ENCODE measurements at regions not wholly inside any gene's neighbourhood (a gene's known extent, or its start where the extent isn't known, plus 50 kb on each side); places are given as distances from the start of the nearest gene placed in this dataset.

DNA sequence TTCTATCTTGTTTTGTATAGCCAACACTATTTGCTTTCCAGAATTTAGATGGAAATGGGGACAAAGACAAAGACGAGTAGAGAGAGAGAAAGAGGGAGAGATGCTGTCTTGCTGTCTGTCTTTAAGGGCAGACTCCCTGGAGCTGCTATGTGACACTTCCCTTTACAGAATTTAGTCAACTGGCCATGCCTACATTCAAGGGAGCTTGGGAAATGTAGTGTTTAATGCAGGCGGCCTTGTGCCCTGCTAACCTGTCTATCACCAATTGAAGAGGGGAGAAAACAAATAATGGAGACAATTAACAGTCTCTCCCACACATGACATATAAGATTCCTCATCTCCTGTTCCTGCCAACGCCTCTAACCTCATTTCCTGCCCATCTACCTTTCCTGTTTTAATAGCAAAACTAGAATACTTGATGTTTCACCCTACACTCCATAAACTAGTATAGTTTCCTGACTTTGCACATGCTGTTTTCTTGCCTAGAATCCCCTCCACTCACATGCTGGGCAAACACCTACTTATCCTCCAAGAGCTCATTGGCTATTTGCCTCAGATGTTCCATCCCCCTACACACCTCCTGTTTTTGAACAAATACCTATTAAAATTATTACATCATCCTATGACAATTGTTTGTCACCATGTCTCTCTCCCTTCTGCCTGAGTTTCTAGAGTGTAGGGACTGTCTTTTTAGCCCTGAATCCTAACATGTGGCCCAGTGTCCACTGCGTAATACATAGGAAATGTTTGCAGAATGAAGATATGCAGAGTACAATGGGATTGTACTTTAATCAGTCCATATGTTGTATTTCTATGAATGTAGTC, 117.2 kb downstream of the SLC25A24 start:
- Histone ChIP-seq H3K4me1 (ENCODE audit: control insufficient read depth in 2 of 2, insufficient read depth in 2 of 2, low read length in 1 of 2) (no peaks in the 10 kb centered on the region), H3K27ac (ENCODE audit: low read depth in 2 of 2, low read length in 1 of 2) (no peak overlapping the region), H3K27me3 (ENCODE audit: control insufficient read depth in 1 of 2, insufficient read depth in 2 of 2, low read length in 2 of 2) (peaks cover 0 to 3% of the 10 kb centered on the region in 2 donors), H3K4me3 (ENCODE audit: low read depth in 1 of 2, low read length in 2 of 2) (no peak overlapping the region), H3K36me3 (ENCODE audit: control insufficient read depth in 2 of 2, insufficient read depth in 2 of 2, low read length in 1 of 2) (no peaks in the 10 kb centered on the region), H3K9me3 (ENCODE audit: control insufficient read depth in 2 of 2, insufficient read depth in 1 of 2, low read depth in 1 of 2, low read length in 1 of 2) (peaks cover 0 to 2% of the 10 kb centered on the region in 2 donors)
- WGBS, 2 donors = 62 to 77% methylated on average over 4 of the region's 4 CpGs

DNA sequence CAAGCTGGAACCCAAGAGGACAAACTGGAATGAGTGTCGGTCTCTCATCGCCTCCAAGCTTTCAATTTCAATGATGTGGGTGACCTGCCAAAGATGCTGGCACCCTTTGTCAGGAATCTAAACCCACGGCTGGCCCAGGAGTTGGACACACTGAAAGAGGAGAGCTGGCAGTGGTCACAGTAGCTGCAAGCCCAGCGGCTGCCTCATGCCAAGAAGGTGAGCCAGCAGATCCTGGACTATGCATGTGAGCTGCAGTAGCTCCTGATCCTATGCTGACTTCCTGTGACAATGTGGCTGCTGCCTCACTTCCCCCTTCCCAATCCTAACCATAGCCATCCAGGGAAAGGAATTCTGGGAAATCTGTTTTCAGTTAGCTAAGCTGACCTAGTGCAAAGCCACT, 117.0 kb upstream of the VAV3 start:
- no peaks in the 10 kb centered on the region for H3K4me1 ChIP-seq (ENCODE audit: control insufficient read depth in 2 of 2, insufficient read depth in 2 of 2, low read length in 1 of 2)
- H3K27me3 ChIP-seq (ENCODE audit: control insufficient read depth in 1 of 2, insufficient read depth in 2 of 2, low read length in 2 of 2) = peaks cover 0 to 3% of the 10 kb centered on the region in 2 donors
- WGBS, 2 donors = 71 to 78% methylated on average over 4 of the region's 4 CpGs
- no peak overlapping the region for H3K27ac ChIP-seq (ENCODE audit: low read depth in 2 of 2, low read length in 1 of 2)
- H3K9me3 ChIP-seq (ENCODE audit: control insufficient read depth in 2 of 2, insufficient read depth in 1 of 2, low read depth in 1 of 2, low read length in 1 of 2) = peaks cover 0 to 2% of the 10 kb centered on the region in 2 donors
- H3K4me3 ChIP-seq (ENCODE audit: low read depth in 1 of 2, low read length in 2 of 2) = no peak overlapping the region
- no peaks in the 10 kb centered on the region for H3K36me3 ChIP-seq (ENCODE audit: control insufficient read depth in 2 of 2, insufficient read depth in 2 of 2, low read length in 1 of 2)

GRCh38 chr1:108080448-108080847, 115.5 kb upstream of the VAV3 start:
- Histone ChIP-seq H3K4me3 (ENCODE audit: low read depth in 1 of 2, low read length in 2 of 2) (no peak overlapping the region), H3K4me1 (ENCODE audit: control insufficient read depth in 2 of 2, insufficient read depth in 2 of 2, low read length in 1 of 2) (no peaks in the 10 kb centered on the region), H3K9me3 (ENCODE audit: control insufficient read depth in 2 of 2, insufficient read depth in 1 of 2, low read depth in 1 of 2, low read length in 1 of 2) (peaks cover 0 to 2% of the 10 kb centered on the region in 2 donors), H3K36me3 (ENCODE audit: control insufficient read depth in 2 of 2, insufficient read depth in 2 of 2, low read length in 1 of 2) (no peaks in the 10 kb centered on the region), H3K27me3 (ENCODE audit: control insufficient read depth in 1 of 2, insufficient read depth in 2 of 2, low read length in 2 of 2) (peaks cover 0 to 3% of the 10 kb centered on the region in 2 donors), H3K27ac (ENCODE audit: low read depth in 2 of 2, low read length in 1 of 2) (no peak overlapping the region)

GRCh38 chr1:108079440-108080025, 114.6 kb upstream of the VAV3 start:
- WGBS, 2 donors = 43 to 56% methylated on average over 6 of the region's 6 CpGs

GRCh38 chr1:108077991-108078390, 113.0 kb upstream of the VAV3 start:
- H3K4me1 ChIP-seq (ENCODE audit: control insufficient read depth in 2 of 2, insufficient read depth in 2 of 2, low read length in 1 of 2) = no peaks in the 10 kb centered on the region
- H3K27me3 ChIP-seq (ENCODE audit: control insufficient read depth in 1 of 2, insufficient read depth in 2 of 2, low read length in 2 of 2) = peaks cover 0 to 3% of the 10 kb centered on the region in 2 donors
- no peaks in the 10 kb centered on the region for H3K36me3 ChIP-seq (ENCODE audit: control insufficient read depth in 2 of 2, insufficient read depth in 2 of 2, low read length in 1 of 2)
- no peak overlapping the region for H3K4me3 ChIP-seq (ENCODE audit: low read depth in 1 of 2, low read length in 2 of 2)
- peaks cover 0 to 2% of the 10 kb centered on the region in 2 donors for H3K9me3 ChIP-seq (ENCODE audit: control insufficient read depth in 2 of 2, insufficient read depth in 1 of 2, low read depth in 1 of 2, low read length in 1 of 2)
- 54 to 69% methylated on average over 2 of the region's 2 CpGs for WGBS, 2 donors
- no peak overlapping the region for H3K27ac ChIP-seq (ENCODE audit: low read depth in 2 of 2, low read length in 1 of 2)

More at GRCh38 chr1:108079440-108080025, 114.6 kb upstream of the VAV3 start:
- no peak overlapping the region for H3K4me3 ChIP-seq (ENCODE audit: low read depth in 1 of 2, low read length in 2 of 2)
- H3K27ac ChIP-seq (ENCODE audit: low read depth in 2 of 2, low read length in 1 of 2) = no peak overlapping the region
- H3K9me3 ChIP-seq (ENCODE audit: control insufficient read depth in 2 of 2, insufficient read depth in 1 of 2, low read depth in 1 of 2, low read length in 1 of 2) = peaks cover 0 to 2% of the 10 kb centered on the region in 2 donors
- H3K4me1 ChIP-seq (ENCODE audit: control insufficient read depth in 2 of 2, insufficient read depth in 2 of 2, low read length in 1 of 2) = no peaks in the 10 kb centered on the region
- H3K36me3 ChIP-seq (ENCODE audit: control insufficient read depth in 2 of 2, insufficient read depth in 2 of 2, low read length in 1 of 2) = no peaks in the 10 kb centered on the region
- peaks cover 0 to 3% of the 10 kb centered on the region in 2 donors for H3K27me3 ChIP-seq (ENCODE audit: control insufficient read depth in 1 of 2, insufficient read depth in 2 of 2, low read length in 2 of 2)

DNA sequence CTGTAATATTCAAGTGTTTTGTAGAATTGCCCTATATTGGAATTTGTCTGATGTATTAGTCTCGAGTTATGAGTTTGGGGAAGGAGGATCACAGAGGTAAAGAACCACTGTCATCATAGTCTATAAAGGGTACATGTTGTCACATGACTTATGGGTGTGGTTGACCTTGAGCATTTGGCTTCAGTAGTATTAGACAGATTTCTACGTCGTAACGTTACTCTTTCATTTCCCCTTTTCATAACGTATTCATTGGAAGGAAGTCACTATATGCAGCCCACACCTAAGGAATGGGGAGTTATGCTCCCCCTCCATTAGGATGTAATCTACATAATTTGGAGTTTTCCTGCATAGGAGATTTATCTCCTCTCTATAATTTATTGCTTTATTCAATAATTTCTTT, 110.1 kb upstream of the VAV3 start:
- H3K4me3 ChIP-seq (ENCODE audit: low read depth in 1 of 2, low read length in 2 of 2) = no peak overlapping the region
- no peaks in the 10 kb centered on the region for H3K36me3 ChIP-seq (ENCODE audit: control insufficient read depth in 2 of 2, insufficient read depth in 2 of 2, low read length in 1 of 2)
- 46 to 48% methylated on average over 5 of the region's 5 CpGs for WGBS, 2 donors
- no peaks in the 10 kb centered on the region for H3K27me3 ChIP-seq (ENCODE audit: control insufficient read depth in 1 of 2, insufficient read depth in 2 of 2, low read length in 2 of 2)
- H3K27ac ChIP-seq (ENCODE audit: low read depth in 2 of 2, low read length in 1 of 2) = no peak overlapping the region
- peaks cover 0 to 2% of the 10 kb centered on the region in 2 donors for H3K9me3 ChIP-seq (ENCODE audit: control insufficient read depth in 2 of 2, insufficient read depth in 1 of 2, low read depth in 1 of 2, low read length in 1 of 2)
- H3K4me1 ChIP-seq (ENCODE audit: control insufficient read depth in 2 of 2, insufficient read depth in 2 of 2, low read length in 1 of 2) = no peaks in the 10 kb centered on the region

GRCh38 chr1:108072776-108073175, 107.8 kb upstream of the VAV3 start:
- no peaks in the 10 kb centered on the region for H3K27me3 ChIP-seq (ENCODE audit: control insufficient read depth in 1 of 2, insufficient read depth in 2 of 2, low read length in 2 of 2)
- no peaks in the 10 kb centered on the region for H3K9me3 ChIP-seq (ENCODE audit: control insufficient read depth in 2 of 2, insufficient read depth in 1 of 2, low read depth in 1 of 2, low read length in 1 of 2)
- WGBS, 2 donors = 64 to 79% methylated on average over 1 of the region's 1 CpG
- no peak overlapping the region for H3K27ac ChIP-seq (ENCODE audit: low read depth in 2 of 2, low read length in 1 of 2)
- no peaks in the 10 kb centered on the region for H3K4me1 ChIP-seq (ENCODE audit: control insufficient read depth in 2 of 2, insufficient read depth in 2 of 2, low read length in 1 of 2)
- H3K36me3 ChIP-seq (ENCODE audit: control insufficient read depth in 2 of 2, insufficient read depth in 2 of 2, low read length in 1 of 2) = no peaks in the 10 kb centered on the region
- H3K4me3 ChIP-seq (ENCODE audit: low read depth in 1 of 2, low read length in 2 of 2) = no peak overlapping the region

DNA sequence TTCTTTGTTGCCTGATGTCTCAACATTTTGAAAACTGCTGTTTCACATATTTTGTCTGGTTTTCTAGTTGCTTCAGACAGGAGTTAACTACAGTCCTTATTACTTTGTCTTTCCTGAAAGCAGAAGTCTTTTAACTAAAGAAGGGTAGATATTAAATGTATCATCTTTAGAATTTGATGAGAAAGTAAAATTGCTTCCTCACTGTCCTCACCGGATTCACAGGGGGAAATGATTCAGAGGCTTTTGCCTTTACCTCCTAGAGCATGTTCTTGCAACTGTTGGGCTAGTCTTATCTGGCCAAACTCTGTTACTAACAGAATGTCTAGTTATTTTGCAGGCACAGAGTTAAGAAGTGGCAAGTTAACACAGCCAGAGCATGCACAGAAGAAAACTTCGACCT, 107.2 kb upstream of the VAV3 start:
- no peak overlapping the region for H3K27ac ChIP-seq (ENCODE audit: low read depth in 2 of 2, low read length in 1 of 2)
- no peaks in the 10 kb centered on the region for H3K4me1 ChIP-seq (ENCODE audit: control insufficient read depth in 2 of 2, insufficient read depth in 2 of 2, low read length in 1 of 2)
- no peaks in the 10 kb centered on the region for H3K36me3 ChIP-seq (ENCODE audit: control insufficient read depth in 2 of 2, insufficient read depth in 2 of 2, low read length in 1 of 2)
- H3K27me3 ChIP-seq (ENCODE audit: control insufficient read depth in 1 of 2, insufficient read depth in 2 of 2, low read length in 2 of 2) = no peaks in the 10 kb centered on the region
- WGBS, 2 donors = 46 to 61% methylated on average over 2 of the region's 2 CpGs
- no peaks in the 10 kb centered on the region for H3K9me3 ChIP-seq (ENCODE audit: control insufficient read depth in 2 of 2, insufficient read depth in 1 of 2, low read depth in 1 of 2, low read length in 1 of 2)
- no peak overlapping the region for H3K4me3 ChIP-seq (ENCODE audit: low read depth in 1 of 2, low read length in 2 of 2)

GRCh38 chr1:108071601-108072000, 106.6 kb upstream of the VAV3 start:
- no peaks in the 10 kb centered on the region for H3K27me3 ChIP-seq (ENCODE audit: control insufficient read depth in 1 of 2, insufficient read depth in 2 of 2, low read length in 2 of 2)
- H3K27ac ChIP-seq (ENCODE audit: low read depth in 2 of 2, low read length in 1 of 2) = no peak overlapping the region
- no peak overlapping the region for H3K4me3 ChIP-seq (ENCODE audit: low read depth in 1 of 2, low read length in 2 of 2)
- 78 to 83% methylated on average over 2 of the region's 2 CpGs for whole genome bisulfite sequencing, 2 donors
- H3K9me3 ChIP-seq (ENCODE audit: control insufficient read depth in 2 of 2, insufficient read depth in 1 of 2, low read depth in 1 of 2, low read length in 1 of 2) = no peaks in the 10 kb centered on the region
- H3K36me3 ChIP-seq (ENCODE audit: control insufficient read depth in 2 of 2, insufficient read depth in 2 of 2, low read length in 1 of 2) = no peaks in the 10 kb centered on the region
- H3K4me1 ChIP-seq (ENCODE audit: control insufficient read depth in 2 of 2, insufficient read depth in 2 of 2, low read length in 1 of 2) = no peaks in the 10 kb centered on the region

DNA sequence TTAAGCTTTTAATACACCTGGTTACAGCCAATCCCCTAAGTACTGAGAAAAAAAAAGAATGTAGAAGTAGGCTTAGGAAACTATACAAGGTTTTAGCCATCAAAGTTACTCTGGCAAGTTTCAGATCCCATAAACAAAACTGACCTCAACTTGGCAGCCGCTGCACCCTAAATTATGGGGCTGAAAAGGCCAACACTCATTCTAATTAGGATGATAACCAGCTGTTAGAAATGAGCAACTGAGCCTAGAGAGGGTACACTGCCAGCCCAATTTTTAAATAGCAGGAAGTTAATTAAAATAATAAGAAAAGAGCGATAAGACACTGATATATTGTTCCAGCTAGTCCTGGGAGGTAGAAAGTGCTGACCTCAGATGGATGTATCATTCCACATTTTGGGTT, 105.7 kb upstream of the VAV3 start:
- H3K4me1 ChIP-seq (ENCODE audit: control insufficient read depth in 2 of 2, insufficient read depth in 2 of 2, low read length in 1 of 2) = no peaks in the 10 kb centered on the region
- no peaks in the 10 kb centered on the region for H3K9me3 ChIP-seq (ENCODE audit: control insufficient read depth in 2 of 2, insufficient read depth in 1 of 2, low read depth in 1 of 2, low read length in 1 of 2)
- no peak overlapping the region for H3K27ac ChIP-seq (ENCODE audit: low read depth in 2 of 2, low read length in 1 of 2)
- H3K36me3 ChIP-seq (ENCODE audit: control insufficient read depth in 2 of 2, insufficient read depth in 2 of 2, low read length in 1 of 2) = no peaks in the 10 kb centered on the region
- H3K4me3 ChIP-seq (ENCODE audit: low read depth in 1 of 2, low read length in 2 of 2) = no peak overlapping the region
- no peaks in the 10 kb centered on the region for H3K27me3 ChIP-seq (ENCODE audit: control insufficient read depth in 1 of 2, insufficient read depth in 2 of 2, low read length in 2 of 2)
- WGBS, 2 donors = 60 to 69% methylated on average over 2 of the region's 2 CpGs
